ENCODE measurements at regions not wholly inside any gene's neighbourhood (a gene's known extent, or its start where the extent isn't known, plus 50 kb on each side); places are given as distances from the start of the nearest gene placed in this dataset.

GRCh38 chr13:61833228-61833627, 417.6 kb upstream of the PCDH20 start:
- H3K4me3 ChIP-seq: no peak overlapping the region
- H3K9me3 ChIP-seq: no peaks in the 10 kb centered on the region
- no peak overlapping the region for H3K27ac ChIP-seq
- no peaks in the 10 kb centered on the region for H3K36me3 ChIP-seq
- no peak for DNase-seq
- ATAC-seq: no peak
- no peaks in the 10 kb centered on the region for H3K27me3 ChIP-seq
- FAIRE-seq: no peak
- TF ChIP-seq CTCF (IDR thresholded peaks at IDR 0.05): no peak
- no peaks in the 10 kb centered on the region for H3K4me1 ChIP-seq
- intact Hi-C loops (cut with DNase I): no loop called here
- 61 to 77% methylated on average over 3 of the region's 3 CpGs for WGBS, 2 donors

DNA sequence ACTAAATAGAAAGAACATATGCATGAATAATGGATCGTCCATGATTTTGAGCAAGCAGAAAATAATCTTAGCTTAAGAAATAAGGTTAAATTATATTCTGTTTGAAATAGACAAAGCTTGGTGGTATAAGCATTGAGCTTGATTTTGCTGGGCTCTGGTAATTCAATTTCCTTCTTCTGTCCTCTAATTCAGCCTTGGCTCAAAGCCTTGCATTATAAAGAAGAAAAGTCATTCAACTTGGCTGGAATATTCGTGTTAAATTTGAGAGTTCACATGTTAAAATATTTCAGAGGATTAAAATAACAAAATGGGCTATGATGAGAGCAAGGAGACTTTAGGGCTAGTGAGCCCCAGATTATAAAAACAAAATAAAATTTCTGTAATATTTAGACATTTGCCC, 415.4 kb upstream of the PCDH20 start:
- TF ChIP-seq CTCF (IDR thresholded peaks at IDR 0.05): no peak
- DNase-seq (no peak), FAIRE-seq (no peak), ATAC-seq (no peak)
- Histone ChIP-seq H3K4me1 (no peaks in the 10 kb centered on the region), H3K4me3 (no peak overlapping the region), H3K36me3 (no peaks in the 10 kb centered on the region), H3K27me3 (no peaks in the 10 kb centered on the region), H3K9me3 (no peaks in the 10 kb centered on the region), H3K27ac (no peak overlapping the region)
- 37 to 51% methylated on average over 2 of the region's 2 CpGs for WGBS, 2 donors
- intact Hi-C loops (cut with DNase I): no loop called here

GRCh38 chr13:61830475-61830874, 414.8 kb upstream of the PCDH20 start:
- Histone ChIP-seq H3K4me1 (no peaks in the 10 kb centered on the region), H3K36me3 (no peaks in the 10 kb centered on the region), H3K4me3 (no peak overlapping the region), H3K9me3 (no peaks in the 10 kb centered on the region), H3K27me3 (no peaks in the 10 kb centered on the region), H3K27ac (no peak overlapping the region)
- ATAC-seq (no peak), DNase-seq (no peak), FAIRE-seq (no peak)
- intact Hi-C loops (cut with DNase I): no loop called here
- WGBS, 2 donors: 31 to 37% methylated on average over 1 of the region's 1 CpG
- no peak for TF ChIP-seq CTCF (IDR thresholded peaks at IDR 0.05)

GRCh38 chr13:61824168-61824567, 408.5 kb upstream of the PCDH20 start:
- intact Hi-C loops (cut with DNase I): no loop called here
- DNase-seq (no peak), FAIRE-seq (no peak), ATAC-seq (no peak)
- TF ChIP-seq CTCF (IDR thresholded peaks at IDR 0.05): no peak
- Histone ChIP-seq H3K4me3 (no peak overlapping the region), H3K27ac (no peak overlapping the region), H3K4me1 (no peaks in the 10 kb centered on the region), H3K27me3 (no peaks in the 10 kb centered on the region), H3K36me3 (no peaks in the 10 kb centered on the region), H3K9me3 (no peaks in the 10 kb centered on the region)
- WGBS, 2 donors: 13 to 31% methylated on average over 1 of the region's 1 CpG

GRCh38 chr13:61812286-61812685, 396.6 kb upstream of the PCDH20 start:
- H3K4me1 ChIP-seq: no peaks in the 10 kb centered on the region
- WGBS, 2 donors: 63 to 79% methylated on average over 3 of the region's 3 CpGs
- H3K27ac ChIP-seq: no peak overlapping the region
- DNase-seq (no peak), FAIRE-seq (no peak), ATAC-seq (no peak)
- intact Hi-C loops (cut with DNase I): no loop called here
- no peak overlapping the region for H3K4me3 ChIP-seq
- no peaks in the 10 kb centered on the region for H3K27me3 ChIP-seq
- H3K36me3 ChIP-seq: no peaks in the 10 kb centered on the region
- TF ChIP-seq CTCF (IDR thresholded peaks at IDR 0.05): no peak
- H3K9me3 ChIP-seq: no peaks in the 10 kb centered on the region

Data from pancreas (tissue), 10 donors.